Aorta (tissue), 5 donors: ENCODE measurements at regions not wholly inside any gene's neighbourhood (a gene's known extent, or its start where the extent isn't known, plus 50 kb on each side); places are given as distances from the start of the nearest gene placed in this dataset.

Source experiments
- ATAC-seq: fragments of 200-7000 bp; cut with Tn5 transposase; one replicate; pipeline ENCODE4 v1.9.1; 2022; ENCODE audit warnings: moderate library complexity; ENCODE audit not compliant: low FRiP score
- DNase-seq, 2 donors: peaks; one replicate each; pipeline ENCODE4 v3.0.0-alpha.2; 2020
- H3K27ac ChIP-seq, 2 donors: one replicate each; pipeline ENCODE4 v1.5.1; 2013; ENCODE audit warnings: low read length in 2 of 2, mild to moderate bottlenecking in 2 of 2, moderate library complexity in 2 of 2, control low read depth in 1 of 2, inconsistent platforms in 1 of 2, low read depth in 1 of 2
- H3K27me3 ChIP-seq, 2 donors: one replicate each; pipeline ENCODE4 v1.6.1; 2013; ENCODE audit warnings: control low read depth in 1 of 2, low read length in 1 of 2, mild to moderate bottlenecking in 1 of 2, moderate library complexity in 1 of 2; ENCODE audit not compliant: insufficient read depth in 2 of 2, control insufficient read depth in 1 of 2
- H3K36me3 ChIP-seq, 2 donors: one replicate each; pipeline ENCODE4 v1.6.1; 2013; ENCODE audit warnings: control low read depth in 1 of 2, low read length in 1 of 2, mild to moderate bottlenecking in 1 of 2; ENCODE audit not compliant: insufficient read depth in 2 of 2, control insufficient read depth in 1 of 2
- H3K4me1 ChIP-seq, 2 donors: one replicate each; pipeline ENCODE4 v1.6.1; 2013; ENCODE audit warnings: low read length in 2 of 2, control low read depth in 1 of 2, mild to moderate bottlenecking in 1 of 2, moderate library complexity in 1 of 2; ENCODE audit not compliant: insufficient read depth in 2 of 2, control insufficient read depth in 1 of 2
- H3K4me3 ChIP-seq, 2 donors: one replicate each; pipeline ENCODE4 v1.5.1; 2013; ENCODE audit warnings: low read length in 2 of 2, control low read depth in 1 of 2, mild to moderate bottlenecking in 1 of 2
- H3K9me3 ChIP-seq: one replicate; pipeline ENCODE4 v1.6.1; 2013; ENCODE audit warnings: mild to moderate bottlenecking, low read length; ENCODE audit not compliant: control insufficient read depth
- WGBS, 2 donors: extraction: QIAGEN DNeasy Blood & Tissue Kit; methylation state at CpG; one replicate each; pipeline ENCODE4 v1.1.7; 2013; 5-methylcytosine and 5-hydroxymethylcytosine counted together
- intact Hi-C, 2 donors: fragments of 100-400 bp; cut with DNase I; formaldehyde crosslinking; loops; one replicate each; pipeline versions ENCODE4 v1.14.2 to v1.15.0; 2022
- donor health status: healthy with polysubstance abuse.
- donor health status: Bipolar disorder and iron deficiency.
- donor health status: DM: no; HTN: no; CAD: no.
- donor health status: DM: no; HTN: no; CAD: no.
- donor health status: DM: yes; HTN: yes; CAD: no.

DNA sequence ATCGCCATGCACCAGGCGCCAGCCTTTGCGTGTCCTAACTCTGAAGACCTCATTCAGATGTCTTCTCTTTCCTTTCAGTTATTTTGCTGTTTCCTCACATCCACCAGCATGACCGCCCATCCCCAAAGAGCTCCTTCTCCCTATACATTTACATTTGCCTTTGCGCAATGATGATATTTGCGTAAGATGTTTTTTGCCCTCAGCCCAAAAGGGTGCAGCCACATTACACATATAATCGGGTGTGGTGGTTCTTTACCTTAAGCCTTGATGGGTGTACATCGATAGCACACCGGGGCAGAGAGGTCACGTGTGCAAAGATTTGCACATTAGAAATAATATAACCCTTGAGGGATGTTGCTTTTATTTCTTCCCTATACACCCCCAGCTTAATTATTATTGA is 192.8 kb downstream of the HUNK start:
- no peaks in the 10 kb centered on the region for H3K27me3 ChIP-seq
- WGBS, 2 donors, result 96 to 97% methylated on average over 10 of the region's 10 CpGs
- H3K36me3 ChIP-seq, result no peaks in the 10 kb centered on the region
- H3K4me3 ChIP-seq, result no peak overlapping the region
- H3K9me3 ChIP-seq, result no peaks in the 10 kb centered on the region
- H3K4me1 ChIP-seq, result no peaks in the 10 kb centered on the region
- intact Hi-C loops, result no loop called here
- no peak for ATAC-seq
- no peak overlapping the region for H3K27ac ChIP-seq
- DNase-seq, result no peak

DNA sequence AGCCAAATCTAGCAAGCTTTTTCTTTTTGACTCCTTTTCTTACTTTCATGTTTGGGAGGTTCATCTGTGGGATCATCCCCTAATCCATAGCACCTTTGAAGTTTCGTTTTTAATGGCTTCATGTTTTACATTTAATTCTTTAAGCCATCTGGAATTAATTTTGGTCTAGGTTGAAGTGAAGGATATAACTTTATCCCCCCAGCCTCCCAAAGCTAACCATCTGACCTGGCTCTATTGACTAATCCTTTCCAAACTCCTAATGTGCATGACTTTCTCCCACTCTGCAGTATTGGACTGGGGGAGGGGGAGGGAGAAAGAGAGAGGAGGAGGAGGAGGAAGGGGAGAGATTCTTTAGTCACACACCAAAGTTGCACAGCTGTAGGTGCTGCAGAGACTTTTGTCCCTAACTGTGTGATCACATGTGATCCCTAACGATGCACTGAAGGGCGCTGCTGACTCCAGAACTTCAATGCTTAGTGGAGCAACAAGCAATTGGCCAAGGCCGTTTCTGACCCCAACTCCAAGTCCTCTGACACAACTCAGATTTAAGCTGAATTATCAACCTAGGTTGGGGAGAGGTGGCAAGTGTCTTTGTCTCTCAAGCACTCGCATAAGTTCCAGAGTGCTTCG is 191.6 kb downstream of the HUNK start:
- Histone ChIP-seq H3K9me3 (no peaks in the 10 kb centered on the region), H3K27me3 (no peaks in the 10 kb centered on the region), H3K36me3 (no peaks in the 10 kb centered on the region), H3K27ac (no peak overlapping the region), H3K4me1 (no peaks in the 10 kb centered on the region), H3K4me3 (no peak overlapping the region)
- intact Hi-C loops, result no loop called here
- DNase-seq (no peak), ATAC-seq (no peak)
- 79 to 86% methylated on average over 6 of the region's 6 CpGs for WGBS, 2 donors

DNA sequence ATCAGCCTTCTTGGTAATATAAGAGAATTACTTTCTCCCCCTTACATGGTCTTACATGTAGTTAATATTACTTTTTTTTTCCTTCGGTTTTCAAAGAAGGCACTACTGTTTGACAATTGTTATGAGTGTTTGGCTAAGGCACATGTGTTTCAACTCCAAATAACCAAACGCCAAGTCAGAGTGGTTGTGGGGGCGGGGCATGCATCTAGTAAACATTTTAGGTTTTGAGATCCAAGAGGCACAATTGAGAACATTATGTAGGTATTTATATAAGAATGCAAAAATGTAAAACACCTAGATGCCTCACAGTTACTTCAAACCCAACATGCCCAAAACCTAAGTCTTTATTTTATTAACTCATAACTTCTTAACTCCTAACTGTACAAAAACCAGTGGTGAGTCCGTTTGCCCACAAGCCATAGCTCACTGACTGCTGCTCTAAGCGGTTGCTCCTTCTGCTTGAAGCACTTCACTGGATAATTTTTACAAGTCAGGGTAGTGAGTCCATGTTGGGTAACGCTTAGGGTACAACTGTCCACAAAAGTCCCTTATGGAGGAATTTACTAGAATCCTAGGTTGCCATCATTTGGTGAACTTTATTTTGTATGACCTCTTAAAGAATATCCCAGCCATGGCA is 189.9 kb downstream of the HUNK start:
- H3K4me1 ChIP-seq, result no peaks in the 10 kb centered on the region

DNA sequence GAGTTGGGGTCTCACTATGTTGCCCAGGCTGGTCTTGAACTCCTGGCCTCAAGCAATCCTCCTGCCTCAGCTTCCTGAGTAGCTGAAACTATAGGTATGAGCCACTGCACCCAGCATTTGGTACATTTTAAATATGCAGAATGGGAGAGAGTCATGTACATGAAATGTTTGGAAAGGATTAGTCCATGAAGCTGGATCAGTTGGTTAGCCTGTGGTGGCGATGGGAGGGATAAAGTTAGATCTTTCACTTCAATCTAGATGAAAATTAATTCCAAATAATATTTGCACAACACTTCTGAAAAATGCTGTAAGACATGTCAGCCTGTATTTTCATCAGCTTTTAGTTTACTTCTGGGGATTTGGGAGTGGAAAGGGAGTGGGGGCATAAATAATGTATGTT is 188.9 kb downstream of the HUNK start:
- intact Hi-C loops, result no loop called here
- H3K36me3 ChIP-seq, result no peaks in the 10 kb centered on the region
- 93 to 96% methylated on average over 1 of the region's 1 CpG for WGBS, 2 donors
- H3K9me3 ChIP-seq, result no peaks in the 10 kb centered on the region
- no peak for DNase-seq
- H3K27ac ChIP-seq, result no peak overlapping the region
- H3K4me3 ChIP-seq, result no peak overlapping the region
- no peaks in the 10 kb centered on the region for H3K27me3 ChIP-seq
- H3K4me1 ChIP-seq, result no peaks in the 10 kb centered on the region
- no peak for ATAC-seq

More for the DNA sequence above, 189.9 kb downstream of the HUNK start:
- DNase-seq, result no peak
- intact Hi-C loops, result no loop called here
- H3K27me3 ChIP-seq, result no peaks in the 10 kb centered on the region
- no peaks in the 10 kb centered on the region for H3K36me3 ChIP-seq
- ATAC-seq, result no peak
- no peak overlapping the region for H3K27ac ChIP-seq
- no peaks in the 10 kb centered on the region for H3K9me3 ChIP-seq
- 71 to 72% methylated on average over 6 of the region's 6 CpGs for WGBS, 2 donors
- no peak overlapping the region for H3K4me3 ChIP-seq

DNA sequence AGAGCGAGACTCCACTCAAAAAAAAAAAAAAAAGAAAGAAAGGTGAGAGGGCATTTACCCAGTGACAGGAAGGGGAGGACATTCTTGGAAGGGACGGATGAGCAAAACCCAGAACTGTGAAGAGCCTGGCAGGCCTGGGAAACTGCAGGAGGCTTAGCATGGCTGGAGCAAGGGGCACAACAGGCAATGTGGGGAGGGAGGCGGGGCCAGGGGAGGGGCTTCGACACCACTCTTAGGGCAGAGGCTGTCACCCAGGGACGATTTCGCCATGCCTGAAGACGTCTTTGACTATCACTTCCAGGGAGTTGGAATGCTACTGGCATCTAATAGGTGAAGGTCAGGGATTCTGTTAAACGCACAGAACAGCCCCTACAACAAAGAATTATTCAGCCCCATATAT is 184.0 kb downstream of the HUNK start:
- H3K27me3 ChIP-seq, result no peaks in the 10 kb centered on the region
- DNase-seq (no peak), ATAC-seq (no peak)
- no peaks in the 10 kb centered on the region for H3K36me3 ChIP-seq
- H3K4me3 ChIP-seq, result no peak overlapping the region
- H3K9me3 ChIP-seq, result peaks cover 4% of the 10 kb centered on the region
- 84 to 88% methylated on average over 8 of the region's 8 CpGs for WGBS, 2 donors
- no peak overlapping the region for H3K27ac ChIP-seq
- intact Hi-C loops, result no loop called here
- no peaks in the 10 kb centered on the region for H3K4me1 ChIP-seq

DNA sequence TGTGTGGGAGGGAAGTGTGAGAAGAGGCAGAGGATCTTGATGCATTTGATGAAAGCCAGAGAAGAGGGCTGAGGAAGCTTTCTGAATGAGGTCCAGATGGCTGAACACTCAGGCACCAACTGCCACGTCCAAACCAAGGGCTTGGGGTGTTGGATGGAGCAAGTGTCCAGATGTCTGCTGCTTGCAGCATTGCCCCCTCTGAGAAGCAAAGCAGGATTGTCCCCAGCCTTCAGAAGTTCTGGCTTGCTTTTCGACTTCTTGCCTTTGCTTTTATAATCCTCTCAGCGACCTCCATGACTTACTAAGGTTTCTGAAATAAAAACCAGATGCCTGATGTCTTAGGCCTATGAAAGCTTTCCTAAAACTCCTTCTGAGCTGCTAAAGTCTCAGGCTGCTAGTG is 182.5 kb downstream of the HUNK start:
- H3K36me3 ChIP-seq, result no peaks in the 10 kb centered on the region
- H3K4me1 ChIP-seq, result no peaks in the 10 kb centered on the region
- ATAC-seq, result no peak
- H3K9me3 ChIP-seq, result peaks cover 7% of the 10 kb centered on the region
- H3K27ac ChIP-seq, result no peak overlapping the region
- WGBS, 2 donors, result 30 to 45% methylated on average over 3 of the region's 3 CpGs
- DNase-seq, result no peak
- intact Hi-C loops, result no loop called here
- no peaks in the 10 kb centered on the region for H3K27me3 ChIP-seq
- no peak overlapping the region for H3K4me3 ChIP-seq
